Keratinocyte (primary cell): ENCODE measurements at regions not wholly inside any gene's neighbourhood (a gene's known extent, or its start where the extent isn't known, plus 50 kb on each side); places are given as distances from the start of the nearest gene placed in this dataset.

Experiments
- CTCF ChIP-seq, 3 experiments: IDR thresholded peaks in 1 of 3; conservative IDR thresholded peaks in 1 of 3; optimal IDR thresholded peaks in 1 of 3; 2 replicates in 2 of 3; 3 replicates in 1 of 3; pipeline versions ENCODE3 to v1.5.1; 2011; ENCODE audit warnings: low read length in 3 of 3, mild to moderate bottlenecking in 3 of 3, moderate library complexity in 2 of 3, control low read depth in 1 of 3, inconsistent platforms in 1 of 3; ENCODE audit not compliant: insufficient read depth in 2 of 3; ENCODE audit errors: extremely low read depth in 1 of 3
- EZH2 ChIP-seq: IDR thresholded peaks from one replicate; pipeline ENCODE4 v1.6.1; 2012; ENCODE audit warnings: inconsistent platforms, mild to moderate bottlenecking, low read length, moderate library complexity

- TF ChIP-seq CTCF (optimal IDR thresholded peaks at IDR 0.05 in 1 of 3, IDR thresholded peaks at IDR 0.05 in 1 of 3, conservative IDR thresholded peaks at IDR 0.05 in 1 of 3; ENCODE audit: extremely low read depth in 1 of 3, insufficient read depth in 2 of 3, low read length in 3 of 3): no peak
- no peak for TF ChIP-seq EZH2
Measured at GRCh38 chr16:75899163-75899562, 172.9 kb upstream of the CPHXL start.
